Fibroblast of peridontal ligament (primary cell): ENCODE measurements at regions not wholly inside any gene's neighbourhood (a gene's known extent, or its start where the extent isn't known, plus 50 kb on each side); places are given as distances from the start of the nearest gene placed in this dataset.

Experiments
- DNase-seq: peaks from one replicate; pipeline ENCODE4 v3.0.0-alpha.2; 2010; ENCODE audit errors: extremely low read depth

- DNase-seq: no peak
Observed at GRCh38 chr13:33515146-33515545, 229.6 kb upstream of the STARD13 start.

GRCh38 chr13:33518452-33518851 lies 232.9 kb upstream of the STARD13 start:
- DNase-seq: no peak

GRCh38 chr13:33519561-33520467 lies 234.3 kb upstream of the STARD13 start:
- DNase-seq: peak; percentile 92

GRCh38 chr13:33520468-33520839 lies 234.9 kb upstream of the STARD13 start:
- DNase-seq: no peak

GRCh38 chr13:33524086-33524485 lies 238.5 kb upstream of the STARD13 start:
- DNase-seq: peak; percentile 97

GRCh38 chr13:33525763-33526162 lies 240.2 kb upstream of the STARD13 start:
- no peak for DNase-seq

- no peak for DNase-seq
Observed at GRCh38 chr13:33526718-33527117, 241.2 kb upstream of the STARD13 start.

- no peak for DNase-seq
Observed at GRCh38 chr13:33528896-33529295, 243.3 kb upstream of the STARD13 start.

GRCh38 chr13:33531484-33531883 lies 245.9 kb upstream of the STARD13 start:
- DNase-seq: no peak

- DNase-seq: no peak
Observed at GRCh38 chr13:33535061-33535460, 249.5 kb upstream of the STARD13 start.

- no peak for DNase-seq
Observed at GRCh38 chr13:33536601-33537000, 251.0 kb upstream of the STARD13 start.

- DNase-seq: peak; percentile 94
Observed at GRCh38 chr13:33537026-33537425, 251.5 kb upstream of the STARD13 start.

GRCh38 chr13:33537676-33538075 lies 252.1 kb upstream of the STARD13 start:
- DNase-seq: peak; percentile 61

GRCh38 chr13:33541456-33541855 lies 255.9 kb upstream of the STARD13 start:
- DNase-seq: peak; percentile 30

- DNase-seq: no peak
Observed at GRCh38 chr13:33541962-33542308, 256.4 kb upstream of the STARD13 start.

- DNase-seq: peak; percentile 100
Observed at GRCh38 chr13:33542309-33543088, 256.9 kb upstream of the STARD13 start.

GRCh38 chr13:33543089-33543459 lies 257.5 kb upstream of the STARD13 start:
- DNase-seq: no peak

- DNase-seq: no peak
Observed at GRCh38 chr13:33543631-33544265, 258.2 kb upstream of the STARD13 start.

GRCh38 chr13:33544308-33544707 lies 258.8 kb upstream of the STARD13 start:
- DNase-seq: no peak

- DNase-seq: no peak
Observed at GRCh38 chr13:33545492-33545891, 259.9 kb upstream of the STARD13 start.

- DNase-seq: peak; percentile 28
Observed at GRCh38 chr13:33547035-33547434, 261.5 kb upstream of the STARD13 start.

GRCh38 chr13:33548069-33548468 lies 262.5 kb upstream of the STARD13 start:
- DNase-seq: no peak

GRCh38 chr13:33550276-33550675 lies 264.7 kb upstream of the STARD13 start:
- no peak for DNase-seq
